22Rv1 (cell line): ENCODE measurements at regions not wholly inside any gene's neighbourhood (a gene's known extent, or its start where the extent isn't known, plus 50 kb on each side); places are given as distances from the start of the nearest gene placed in this dataset.

ENCODE experiments used
- H3K27ac ChIP-seq: fragments of 450-650 bp; 2 replicates; pipeline ENCODE4 v1.5.1; 2017
- ZFX ChIP-seq: fragments of 450-650 bp; IDR thresholded peaks from 2 replicates; pipeline ENCODE4 v1.6.1; 2017; ENCODE audit warnings: antibody characterized with exemption, borderline replicate concordance
- TF ChIP-seq, protein P1 (sequence below): fragments of 450-650 bp; IDR thresholded peaks from 2 replicates; pipeline ENCODE4 v1.5.1; 2017; ENCODE audit warnings: mild to moderate bottlenecking

DNA sequence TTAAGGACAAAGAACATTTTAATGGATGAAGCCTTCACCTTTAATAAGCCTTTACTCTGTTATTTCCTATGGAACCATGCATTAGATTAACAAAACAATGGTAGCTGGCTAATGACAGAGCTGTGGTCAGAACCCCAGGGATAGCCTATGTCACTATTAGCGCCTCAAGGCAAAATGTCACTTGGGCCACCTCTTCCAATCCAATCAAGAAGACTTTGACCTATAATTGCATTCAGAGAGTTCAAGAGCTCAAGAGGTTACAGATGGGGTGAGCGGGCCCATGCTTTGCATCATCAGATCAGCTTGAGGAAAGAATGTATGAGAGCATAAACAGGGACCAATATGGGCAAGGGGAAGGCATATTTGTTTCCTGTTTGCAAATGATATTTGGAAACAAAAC is 425.1 kb downstream of the ARHGEF28 start:
- TF ChIP-seq, protein P1, sequence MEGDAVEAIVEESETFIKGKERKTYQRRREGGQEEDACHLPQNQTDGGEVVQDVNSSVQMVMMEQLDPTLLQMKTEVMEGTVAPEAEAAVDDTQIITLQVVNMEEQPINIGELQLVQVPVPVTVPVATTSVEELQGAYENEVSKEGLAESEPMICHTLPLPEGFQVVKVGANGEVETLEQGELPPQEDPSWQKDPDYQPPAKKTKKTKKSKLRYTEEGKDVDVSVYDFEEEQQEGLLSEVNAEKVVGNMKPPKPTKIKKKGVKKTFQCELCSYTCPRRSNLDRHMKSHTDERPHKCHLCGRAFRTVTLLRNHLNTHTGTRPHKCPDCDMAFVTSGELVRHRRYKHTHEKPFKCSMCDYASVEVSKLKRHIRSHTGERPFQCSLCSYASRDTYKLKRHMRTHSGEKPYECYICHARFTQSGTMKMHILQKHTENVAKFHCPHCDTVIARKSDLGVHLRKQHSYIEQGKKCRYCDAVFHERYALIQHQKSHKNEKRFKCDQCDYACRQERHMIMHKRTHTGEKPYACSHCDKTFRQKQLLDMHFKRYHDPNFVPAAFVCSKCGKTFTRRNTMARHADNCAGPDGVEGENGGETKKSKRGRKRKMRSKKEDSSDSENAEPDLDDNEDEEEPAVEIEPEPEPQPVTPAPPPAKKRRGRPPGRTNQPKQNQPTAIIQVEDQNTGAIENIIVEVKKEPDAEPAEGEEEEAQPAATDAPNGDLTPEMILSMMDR: no peak
- TF ChIP-seq ZFX: no peak
- H3K27ac ChIP-seq: no peak overlapping the region

- TF ChIP-seq, protein P1: no peak
- no peak for TF ChIP-seq ZFX
- no peak overlapping the region for H3K27ac ChIP-seq
Observed at GRCh38 chr5:74044936-74045335, 418.9 kb downstream of the ARHGEF28 start.

- no peak overlapping the region for H3K27ac ChIP-seq
- TF ChIP-seq, protein P1: no peak
- no peak for TF ChIP-seq ZFX
Observed at GRCh38 chr5:74042959-74043358, 417.0 kb downstream of the ARHGEF28 start.

DNA sequence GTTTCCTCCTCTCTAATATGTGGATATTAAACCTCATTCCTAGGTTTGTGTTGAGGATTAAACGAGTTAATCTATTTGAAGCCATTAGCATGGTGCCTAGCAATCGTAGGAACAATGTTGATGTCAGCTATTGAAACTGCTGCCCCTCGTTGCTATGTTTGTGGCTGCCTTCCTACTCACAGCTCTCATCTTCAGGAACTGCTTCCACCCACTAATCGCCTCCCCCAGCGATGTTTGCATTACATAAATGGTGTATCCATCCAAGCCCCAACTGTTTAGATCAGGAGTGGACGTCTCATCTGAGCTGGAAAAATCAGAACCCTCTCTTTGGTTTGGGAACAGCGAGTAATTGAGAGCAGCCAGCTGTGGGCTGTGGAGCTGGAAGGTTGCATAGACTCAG is 416.6 kb downstream of the ARHGEF28 start:
- TF ChIP-seq ZFX: no peak
- H3K27ac ChIP-seq: no peak overlapping the region

GRCh38 chr5:74041913-74042312 is 415.9 kb downstream of the ARHGEF28 start:
- TF ChIP-seq ZFX: no peak
- TF ChIP-seq, protein P1: no peak
- no peak overlapping the region for H3K27ac ChIP-seq

DNA sequence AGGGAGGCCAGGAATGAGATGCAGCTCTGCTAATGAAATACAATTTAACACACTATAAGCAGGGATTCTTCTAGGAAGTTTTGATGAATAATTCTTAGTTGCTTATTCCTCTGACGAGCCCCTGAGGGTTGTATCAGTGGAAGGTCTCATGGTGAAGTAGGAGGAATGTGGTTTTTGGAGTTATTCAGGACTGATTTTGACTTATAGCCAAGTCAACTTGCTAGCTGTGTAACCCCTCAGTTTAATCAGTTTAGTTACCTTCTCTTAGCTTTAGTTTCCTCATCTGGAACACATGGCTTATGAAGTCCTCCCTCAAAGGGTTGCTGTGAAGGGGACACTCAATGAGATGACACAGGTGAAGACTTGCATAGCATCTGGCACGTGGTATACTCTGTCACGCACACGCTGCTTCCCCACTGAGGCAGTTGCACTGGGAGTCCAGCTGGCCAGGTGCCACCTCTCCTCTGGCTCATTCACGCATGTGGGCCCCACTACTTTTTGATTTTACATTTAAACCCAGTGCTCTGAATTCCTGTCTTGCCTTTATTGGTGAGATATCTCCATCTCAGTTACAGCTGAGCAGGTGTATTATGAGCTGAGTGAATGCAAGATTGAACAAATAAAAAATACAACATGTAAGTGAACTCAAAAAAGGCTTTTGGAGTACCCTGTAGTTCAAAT is 415.0 kb downstream of the ARHGEF28 start:
- TF ChIP-seq, protein P1: no peak
- H3K27ac ChIP-seq: no peak overlapping the region

DNA sequence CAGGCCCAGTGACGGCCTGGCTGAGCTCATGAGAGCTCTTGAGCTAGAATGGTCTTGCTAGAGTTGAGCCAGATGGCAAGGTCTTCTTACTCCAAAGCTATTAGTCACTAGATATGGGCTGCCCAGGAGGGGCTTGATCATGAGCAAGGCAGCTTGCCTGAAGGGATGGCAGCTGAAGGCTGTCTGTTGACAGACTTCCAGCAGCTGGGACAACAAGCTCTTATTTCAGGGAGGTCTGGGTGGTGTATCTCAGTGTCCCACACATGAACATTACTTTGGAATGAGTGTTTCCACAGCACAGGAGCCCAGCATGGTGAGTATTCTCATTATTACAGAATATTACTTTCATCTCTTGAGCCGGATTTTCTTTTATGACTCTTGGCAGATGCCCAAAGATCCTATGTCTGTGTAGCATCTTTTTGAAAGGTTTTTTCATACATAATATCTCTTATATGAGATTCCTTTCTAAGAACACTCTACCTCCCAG is 414.1 kb downstream of the ARHGEF28 start:
- no peak overlapping the region for H3K27ac ChIP-seq
- no peak for TF ChIP-seq ZFX
- TF ChIP-seq, protein P1: no peak

- TF ChIP-seq, protein P1: no peak
- TF ChIP-seq ZFX: no peak
- H3K27ac ChIP-seq: no peak overlapping the region
Observed at GRCh38 chr5:74037321-74037720, 411.3 kb downstream of the ARHGEF28 start.
